Aorta (tissue), 5 donors: ENCODE measurements at regions not wholly inside any gene's neighbourhood (a gene's known extent, or its start where the extent isn't known, plus 50 kb on each side); places are given as distances from the start of the nearest gene placed in this dataset.

Experiments used
- ATAC-seq: fragments of 200-7000 bp; cut with Tn5 transposase; one replicate; pipeline ENCODE4 v1.9.1; 2022; ENCODE audit warnings: moderate library complexity; ENCODE audit not compliant: low FRiP score
- DNase-seq, 2 donors: peaks; one replicate each; pipeline ENCODE4 v3.0.0-alpha.2; 2020
- H3K27ac ChIP-seq, 2 donors: one replicate each; pipeline ENCODE4 v1.5.1; 2013; ENCODE audit warnings: low read length in 2 of 2, mild to moderate bottlenecking in 2 of 2, moderate library complexity in 2 of 2, control low read depth in 1 of 2, inconsistent platforms in 1 of 2, low read depth in 1 of 2
- H3K27me3 ChIP-seq, 2 donors: one replicate each; pipeline ENCODE4 v1.6.1; 2013; ENCODE audit warnings: control low read depth in 1 of 2, low read length in 1 of 2, mild to moderate bottlenecking in 1 of 2, moderate library complexity in 1 of 2; ENCODE audit not compliant: insufficient read depth in 2 of 2, control insufficient read depth in 1 of 2
- H3K36me3 ChIP-seq, 2 donors: one replicate each; pipeline ENCODE4 v1.6.1; 2013; ENCODE audit warnings: control low read depth in 1 of 2, low read length in 1 of 2, mild to moderate bottlenecking in 1 of 2; ENCODE audit not compliant: insufficient read depth in 2 of 2, control insufficient read depth in 1 of 2
- H3K4me1 ChIP-seq, 2 donors: one replicate each; pipeline ENCODE4 v1.6.1; 2013; ENCODE audit warnings: low read length in 2 of 2, control low read depth in 1 of 2, mild to moderate bottlenecking in 1 of 2, moderate library complexity in 1 of 2; ENCODE audit not compliant: insufficient read depth in 2 of 2, control insufficient read depth in 1 of 2
- H3K4me3 ChIP-seq, 2 donors: one replicate each; pipeline ENCODE4 v1.5.1; 2013; ENCODE audit warnings: low read length in 2 of 2, control low read depth in 1 of 2, mild to moderate bottlenecking in 1 of 2
- H3K9me3 ChIP-seq: one replicate; pipeline ENCODE4 v1.6.1; 2013; ENCODE audit warnings: mild to moderate bottlenecking, low read length; ENCODE audit not compliant: control insufficient read depth
- WGBS, 2 donors: extraction: QIAGEN DNeasy Blood & Tissue Kit; methylation state at CpG; one replicate each; pipeline ENCODE4 v1.1.7; 2013; 5-methylcytosine and 5-hydroxymethylcytosine counted together
- intact Hi-C, 2 donors: fragments of 100-400 bp; cut with DNase I; formaldehyde crosslinking; loops; one replicate each; pipeline versions ENCODE4 v1.14.2 to v1.15.0; 2022
- donor health status: healthy with polysubstance abuse.
- donor health status: Bipolar disorder and iron deficiency.
- donor health status: DM: no; HTN: no; CAD: no.
- donor health status: DM: no; HTN: no; CAD: no.
- donor health status: DM: yes; HTN: yes; CAD: no.

DNA sequence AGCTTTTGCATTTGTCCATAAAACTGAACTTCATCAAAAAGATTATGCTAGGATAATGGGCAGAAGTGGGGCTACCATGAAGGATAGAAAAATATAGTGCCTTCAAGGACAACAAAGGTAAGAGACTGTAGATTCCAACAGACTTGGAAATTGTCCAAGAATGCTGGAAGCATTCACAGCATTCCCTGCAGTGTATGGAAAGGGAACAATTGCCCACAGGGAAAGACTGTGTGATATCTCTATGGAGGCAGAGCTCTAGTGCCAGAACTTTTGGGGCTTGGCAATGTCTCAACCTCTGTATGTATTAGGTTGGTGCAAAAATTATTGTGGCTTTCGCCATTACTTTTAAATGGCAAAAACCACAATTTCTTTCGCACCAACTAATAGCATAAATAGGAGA is 1598.8 kb upstream of the MIR17HG start:
- intact Hi-C loops: no loop called here
- DNase-seq (no peak), ATAC-seq (no peak)
- Histone ChIP-seq H3K4me1 (no peaks in the 10 kb centered on the region), H3K27ac (no peak overlapping the region), H3K9me3 (no peaks in the 10 kb centered on the region), H3K36me3 (no peaks in the 10 kb centered on the region), H3K27me3 (no peaks in the 10 kb centered on the region), H3K4me3 (no peak overlapping the region)
- 88 to 95% methylated on average over 2 of the region's 2 CpGs for WGBS, 2 donors

DNA sequence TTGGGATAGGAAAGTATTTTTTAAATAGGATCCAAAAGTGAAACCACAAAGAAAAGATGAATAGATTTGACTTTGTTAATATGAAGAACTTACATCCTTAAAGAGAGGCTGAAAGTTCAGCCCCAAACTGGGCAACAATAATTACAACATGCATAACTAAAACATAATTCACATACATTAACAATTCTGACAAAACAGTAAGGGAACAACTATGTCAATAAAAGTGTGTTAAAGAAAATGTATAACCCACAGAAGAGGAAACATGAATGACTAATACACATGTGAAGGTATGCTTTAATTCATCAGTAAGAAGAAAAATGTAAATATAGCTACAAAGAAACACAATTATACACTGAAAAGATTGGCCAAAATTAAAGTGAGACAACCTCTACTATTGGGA is 1597.6 kb upstream of the MIR17HG start:
- Histone ChIP-seq H3K27ac (no peak overlapping the region), H3K4me3 (no peak overlapping the region), H3K4me1 (no peaks in the 10 kb centered on the region), H3K9me3 (no peaks in the 10 kb centered on the region), H3K36me3 (no peaks in the 10 kb centered on the region), H3K27me3 (no peaks in the 10 kb centered on the region)
- ATAC-seq (no peak), DNase-seq (no peak)
- intact Hi-C loops: no loop called here

DNA sequence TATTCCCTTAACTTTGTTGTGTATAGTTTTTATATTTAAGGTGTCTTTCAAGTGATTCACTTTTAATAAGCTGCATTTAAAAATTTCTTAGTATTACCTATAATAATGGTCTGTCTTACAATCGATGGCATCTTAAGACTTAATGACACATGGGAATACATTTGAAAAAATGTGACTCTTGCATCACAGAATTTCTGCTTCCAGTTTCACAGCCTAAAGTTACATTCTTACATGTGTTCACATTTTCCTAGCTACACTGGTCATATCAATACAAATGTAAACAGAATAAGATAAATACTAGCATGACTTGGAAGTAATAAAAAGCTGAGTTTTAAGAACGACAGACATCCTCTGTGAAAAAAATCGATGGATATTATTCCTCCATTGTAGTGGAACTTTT is 1597.1 kb upstream of the MIR17HG start:
- intact Hi-C loops: no loop called here
- DNase-seq (no peak), ATAC-seq (no peak)
- no peaks in the 10 kb centered on the region for H3K9me3 ChIP-seq
- H3K4me1 ChIP-seq: no peaks in the 10 kb centered on the region
- H3K36me3 ChIP-seq: no peaks in the 10 kb centered on the region
- H3K27me3 ChIP-seq: no peaks in the 10 kb centered on the region
- no peak overlapping the region for H3K4me3 ChIP-seq
- H3K27ac ChIP-seq: no peak overlapping the region
- 74 to 81% methylated on average over 3 of the region's 3 CpGs for WGBS, 2 donors

DNA sequence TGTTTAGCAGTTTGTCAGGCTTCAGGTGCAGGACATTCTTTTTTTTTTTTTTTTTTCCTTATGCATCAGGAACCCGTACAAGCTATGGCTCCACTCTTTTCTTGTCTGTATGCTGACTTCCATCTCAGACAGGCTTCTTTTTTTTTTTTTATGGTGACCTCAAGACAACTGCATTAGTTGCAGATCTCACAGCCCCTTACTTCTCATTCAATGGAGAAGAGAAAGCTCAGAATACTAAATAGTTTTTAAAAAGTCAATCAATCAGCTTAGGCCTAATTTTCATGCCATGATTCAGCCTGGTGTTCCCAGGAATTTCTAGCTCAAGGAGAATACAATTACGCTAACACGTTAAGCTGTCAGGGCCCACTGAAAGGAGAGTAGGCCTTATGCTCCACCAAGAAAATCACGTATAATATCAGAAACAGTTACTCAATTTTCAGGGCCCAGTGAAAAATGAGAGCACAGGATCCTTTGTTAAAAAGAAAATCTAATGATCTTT is 1596.0 kb upstream of the MIR17HG start:
- no peaks in the 10 kb centered on the region for H3K4me1 ChIP-seq
- no peaks in the 10 kb centered on the region for H3K27me3 ChIP-seq
- intact Hi-C loops: no loop called here
- H3K9me3 ChIP-seq: peaks cover 3% of the 10 kb centered on the region
- no peak overlapping the region for H3K27ac ChIP-seq
- H3K4me3 ChIP-seq: no peak overlapping the region
- WGBS, 2 donors: 75 to 76% methylated on average over 4 of the region's 4 CpGs
- H3K36me3 ChIP-seq: no peaks in the 10 kb centered on the region
- ATAC-seq (no peak), DNase-seq (no peak)

DNA sequence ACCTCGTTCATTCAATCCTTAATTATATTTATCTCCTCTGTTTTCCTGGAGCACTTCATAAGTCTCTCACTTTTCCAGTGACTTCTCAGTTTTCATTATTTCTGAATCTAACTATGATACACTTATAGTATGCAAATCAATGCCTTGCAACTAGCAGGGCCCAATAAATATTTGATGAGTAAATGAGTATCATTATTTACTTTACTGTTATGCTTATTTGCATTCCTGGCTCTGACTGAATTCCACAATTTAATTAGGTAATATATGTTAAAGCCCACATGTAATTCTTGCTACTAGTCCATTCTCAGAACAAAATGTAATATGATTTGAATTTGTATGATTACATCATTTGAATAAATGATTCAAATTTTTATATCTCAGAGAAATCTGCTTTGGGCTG is 1595.1 kb upstream of the MIR17HG start:
- no peak for DNase-seq
- WGBS, 2 donors: 57 to 59% methylated on average over 1 of the region's 1 CpG
- Histone ChIP-seq H3K9me3 (peaks cover 3% of the 10 kb centered on the region), H3K27ac (no peak overlapping the region), H3K27me3 (no peaks in the 10 kb centered on the region), H3K4me3 (no peak overlapping the region), H3K4me1 (no peaks in the 10 kb centered on the region), H3K36me3 (no peaks in the 10 kb centered on the region)
- intact Hi-C loops: no loop called here
- no peak for ATAC-seq

DNA sequence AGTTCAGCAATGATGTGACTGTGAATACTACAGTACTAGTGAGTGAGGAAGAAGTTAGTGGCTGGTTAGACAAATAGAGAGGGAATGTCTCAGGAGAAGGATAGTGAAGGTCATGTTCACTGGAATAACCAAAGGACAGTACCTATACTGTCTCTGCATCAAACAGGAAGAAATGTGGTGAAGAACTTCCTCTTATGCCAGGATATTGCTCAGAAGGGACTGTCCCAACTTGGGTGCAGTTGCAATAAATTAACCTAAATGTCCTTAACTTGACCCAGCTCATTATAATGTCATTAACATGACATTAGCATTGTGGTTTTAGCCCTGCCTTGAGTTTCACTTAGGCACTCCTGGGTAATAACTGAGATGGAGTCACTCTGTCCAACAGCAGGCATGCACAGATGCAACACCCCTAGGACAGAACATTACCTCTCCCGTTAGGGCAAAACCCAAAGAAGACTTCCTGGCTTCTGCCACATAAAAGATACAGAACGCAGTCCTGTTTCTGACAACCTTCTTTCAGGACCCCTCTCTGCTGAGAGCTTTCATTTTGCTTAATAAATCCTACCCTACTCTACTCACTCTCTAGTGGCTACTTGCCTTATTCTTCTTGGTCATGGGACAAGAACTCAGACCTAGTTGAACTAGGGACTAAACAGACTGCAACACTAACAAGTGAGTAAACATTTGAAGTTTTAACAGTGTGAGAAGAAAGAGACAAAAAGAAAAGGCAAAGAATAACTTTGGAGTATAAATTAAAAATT is 1591.6 kb upstream of the MIR17HG start:
- no peaks in the 10 kb centered on the region for H3K4me1 ChIP-seq
- intact Hi-C loops: no loop called here
- no peaks in the 10 kb centered on the region for H3K36me3 ChIP-seq
- DNase-seq (no peak), ATAC-seq (no peak)
- no peak overlapping the region for H3K27ac ChIP-seq
- H3K9me3 ChIP-seq: peaks cover 3% of the 10 kb centered on the region
- H3K27me3 ChIP-seq: no peaks in the 10 kb centered on the region
- WGBS, 2 donors: 82 to 84% methylated on average over 2 of the region's 2 CpGs
- H3K4me3 ChIP-seq: no peak overlapping the region

DNA sequence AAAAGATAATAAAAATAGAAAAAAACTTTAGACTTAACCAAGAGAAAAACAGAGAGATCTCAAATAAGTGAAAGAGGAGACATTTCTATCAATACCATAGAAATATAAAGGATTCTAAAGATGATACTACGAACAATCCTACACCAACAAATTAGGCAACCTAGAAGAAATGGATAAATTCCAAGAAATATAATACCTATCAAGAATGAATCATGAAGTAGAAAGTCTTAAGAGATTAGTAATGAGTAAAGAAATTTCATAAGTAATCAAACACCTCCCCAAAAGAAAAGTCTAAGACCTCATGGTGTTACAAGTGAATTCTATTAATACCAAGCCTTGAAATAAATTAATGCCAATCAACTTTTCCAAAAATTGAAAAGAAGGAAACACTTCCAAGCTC is 1584.5 kb upstream of the MIR17HG start:
- WGBS, 2 donors: 65 to 67% methylated on average over 1 of the region's 1 CpG
- intact Hi-C loops: no loop called here
- no peaks in the 10 kb centered on the region for H3K4me1 ChIP-seq
- H3K4me3 ChIP-seq: no peak overlapping the region
- H3K27ac ChIP-seq: no peak overlapping the region
- no peak for DNase-seq
- no peaks in the 10 kb centered on the region for H3K36me3 ChIP-seq
- ATAC-seq: no peak
- H3K9me3 ChIP-seq: no peaks in the 10 kb centered on the region
- no peaks in the 10 kb centered on the region for H3K27me3 ChIP-seq

DNA sequence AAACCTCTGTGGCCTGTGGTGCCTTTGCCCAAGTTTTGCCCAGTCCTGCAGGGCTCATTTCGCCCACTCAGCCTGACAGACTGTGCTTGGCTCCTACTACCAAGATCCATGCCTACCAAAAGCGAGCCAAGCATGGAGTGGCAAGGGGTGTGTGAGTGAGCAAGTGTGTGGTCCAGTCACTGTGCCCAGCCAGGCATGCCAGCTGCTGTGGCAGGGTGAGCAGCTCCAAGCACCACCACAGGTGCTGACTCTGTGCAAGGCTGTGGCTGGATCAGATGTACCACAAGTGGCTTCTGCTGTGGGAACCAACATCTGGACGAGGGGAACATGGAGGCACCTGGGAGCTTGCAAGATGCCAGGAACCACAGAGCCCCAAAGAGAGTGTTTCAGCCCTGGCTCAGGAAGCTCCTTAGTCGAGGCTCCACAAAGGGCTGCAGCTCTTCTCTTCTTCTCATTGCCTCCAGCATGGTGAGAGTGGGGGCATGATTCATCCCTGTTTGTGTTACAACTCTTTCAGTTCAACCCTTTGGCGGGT is 1564.2 kb upstream of the MIR17HG start:
- WGBS, 2 donors: 81 to 82% methylated on average over 5 of the region's 5 CpGs
- Histone ChIP-seq H3K27ac (no peak overlapping the region), H3K36me3 (no peaks in the 10 kb centered on the region), H3K4me3 (no peak overlapping the region), H3K9me3 (no peaks in the 10 kb centered on the region), H3K4me1 (no peaks in the 10 kb centered on the region), H3K27me3 (no peaks in the 10 kb centered on the region)
- intact Hi-C loops: no loop called here
- peak in 1 of 2 donors; percentile 22 for DNase-seq
- peak; percentile 44 for ATAC-seq

DNA sequence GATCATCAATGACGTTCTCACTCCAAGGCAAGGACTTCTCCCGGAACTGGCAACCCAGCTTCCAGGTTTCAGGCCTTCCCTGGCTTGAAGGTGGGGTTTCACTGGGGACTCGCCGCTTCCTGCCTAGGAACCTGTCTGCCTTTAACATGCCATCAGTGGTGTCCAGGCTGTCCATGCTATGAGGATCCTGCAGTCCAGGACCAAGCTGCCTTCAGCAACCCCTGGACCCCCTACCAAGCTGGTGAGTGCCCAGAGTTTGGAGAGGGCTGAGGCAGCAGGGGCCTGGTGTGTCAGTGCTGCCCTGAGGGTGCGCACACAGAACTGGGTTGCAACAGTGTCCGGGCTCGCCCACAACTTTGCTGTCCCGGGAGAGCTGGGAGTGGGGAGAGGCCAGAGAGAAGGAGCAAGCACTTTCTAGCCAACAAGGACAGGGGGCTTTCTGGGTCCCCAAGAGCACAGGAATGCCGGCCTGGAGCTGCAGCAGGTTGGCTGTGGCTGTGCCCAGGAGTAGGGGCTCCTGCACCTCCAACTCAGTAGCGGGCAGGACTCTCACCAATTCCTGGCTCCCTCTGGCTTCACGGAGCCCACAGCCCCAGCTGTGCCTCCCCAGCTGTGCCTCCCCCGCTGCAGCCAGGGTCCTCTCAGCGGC is 1563.2 kb upstream of the MIR17HG start:
- ATAC-seq (peak; percentile 52), DNase-seq (peak in 1 of 2 donors; percentile 33)
- Histone ChIP-seq H3K4me3 (no peak overlapping the region), H3K27ac (no peak overlapping the region), H3K27me3 (no peaks in the 10 kb centered on the region), H3K9me3 (no peaks in the 10 kb centered on the region), H3K36me3 (no peaks in the 10 kb centered on the region), H3K4me1 (no peaks in the 10 kb centered on the region)
- intact Hi-C loops: no loop called here
- WGBS, 2 donors: 90 to 94% methylated on average over 13 of the region's 13 CpGs
